ENCODE measurements at regions not wholly inside any gene's neighbourhood (a gene's known extent, or its start where the extent isn't known, plus 50 kb on each side); places are given as distances from the start of the nearest gene placed in this dataset.

DNA sequence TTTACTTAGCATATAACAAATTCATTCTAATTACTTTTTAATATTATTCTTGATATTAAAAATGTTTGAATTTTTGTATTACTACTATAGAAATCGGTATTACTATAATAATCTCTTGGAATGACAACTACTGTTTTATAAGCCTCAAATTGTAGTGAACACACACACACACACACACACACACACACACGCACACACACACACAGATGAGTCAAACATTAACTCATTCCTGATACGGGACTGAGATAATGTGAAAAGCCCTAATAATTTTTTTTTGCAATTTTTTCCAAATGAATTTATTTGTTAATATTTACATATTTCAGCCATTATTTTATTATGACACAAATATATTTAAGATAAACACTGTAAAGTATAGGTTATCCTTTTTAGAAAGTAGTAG, 951.2 kb upstream of the PHF14 start:
- Histone ChIP-seq H3K4me3 (ENCODE audit: low read depth in 1 of 2, low read length in 2 of 2) (no peak overlapping the region), H3K9me3 (ENCODE audit: insufficient read depth, low read length, severe bottlenecking) (no peaks in the 10 kb centered on the region), H3K27me3 (ENCODE audit: insufficient read depth, low read length, poor library complexity) (no peaks in the 10 kb centered on the region), H3K4me2 (ENCODE audit: insufficient read depth, low read length) (no peak overlapping the region), H3K9ac (ENCODE audit: low read depth, low read length) (no peak overlapping the region), H3K27ac (ENCODE audit: low read length) (no peak overlapping the region), H3K36me3 (ENCODE audit: insufficient read depth, low read length) (no peaks in the 10 kb centered on the region), H2AFZ (ENCODE audit: low read depth, low read length) (no peak overlapping the region), H3K79me2 (ENCODE audit: insufficient read depth, low read length) (no peaks in the 10 kb centered on the region), H4K20me1 (ENCODE audit: insufficient read depth, low read length) (no peaks in the 10 kb centered on the region), H3K4me1 (ENCODE audit: insufficient read depth, low read length) (no peaks in the 10 kb centered on the region)
- ATAC-seq (ENCODE audit: insufficient read depth, low read depth) = no peak
- DNase-seq = no peak
- TF ChIP-seq CTCF (IDR thresholded peaks at IDR 0.05; ENCODE audit: borderline replicate concordance, extremely low read depth, low read length, poor library complexity, severe bottlenecking) (no peak), EZH2 (IDR thresholded peaks at IDR 0.05; ENCODE audit: borderline replicate concordance, low read depth, low read length, severe bottlenecking) (no peak)

- DNase-seq = no peak
Measured at GRCh38 chr7:10022957-10023356, 950.7 kb upstream of the PHF14 start.

GRCh38 chr7:10034843-10035556, 938.7 kb upstream of the PHF14 start:
- no peak overlapping the region for H3K27ac ChIP-seq (ENCODE audit: low read length)
- no peaks in the 10 kb centered on the region for H3K36me3 ChIP-seq (ENCODE audit: insufficient read depth, low read length)
- H3K4me1 ChIP-seq (ENCODE audit: insufficient read depth, low read length) = no peaks in the 10 kb centered on the region
- no peak for DNase-seq
- no peak overlapping the region for H3K4me2 ChIP-seq (ENCODE audit: insufficient read depth, low read length)
- no peaks in the 10 kb centered on the region for H3K79me2 ChIP-seq (ENCODE audit: insufficient read depth, low read length)
- H3K27me3 ChIP-seq (ENCODE audit: insufficient read depth, low read length, poor library complexity) = no peaks in the 10 kb centered on the region
- H2AFZ ChIP-seq (ENCODE audit: low read depth, low read length) = no peak overlapping the region
- no peak for TF ChIP-seq EZH2 (IDR thresholded peaks at IDR 0.05; ENCODE audit: borderline replicate concordance, low read depth, low read length, severe bottlenecking)
- no peak for TF ChIP-seq CTCF (IDR thresholded peaks at IDR 0.05; ENCODE audit: borderline replicate concordance, extremely low read depth, low read length, poor library complexity, severe bottlenecking)
- no peaks in the 10 kb centered on the region for H3K9me3 ChIP-seq (ENCODE audit: insufficient read depth, low read length, severe bottlenecking)
- H3K9ac ChIP-seq (ENCODE audit: low read depth, low read length) = no peak overlapping the region
- ATAC-seq (ENCODE audit: insufficient read depth, low read depth) = no peak
- H3K4me3 ChIP-seq (ENCODE audit: low read depth in 1 of 2, low read length in 2 of 2) = no peak overlapping the region
- H4K20me1 ChIP-seq (ENCODE audit: insufficient read depth, low read length) = no peaks in the 10 kb centered on the region

More at GRCh38 chr7:10022957-10023356, 950.7 kb upstream of the PHF14 start:
- H3K4me2 ChIP-seq (ENCODE audit: insufficient read depth, low read length) = no peak overlapping the region
- H3K9me3 ChIP-seq (ENCODE audit: insufficient read depth, low read length, severe bottlenecking) = no peaks in the 10 kb centered on the region
- no peak overlapping the region for H2AFZ ChIP-seq (ENCODE audit: low read depth, low read length)
- TF ChIP-seq CTCF (IDR thresholded peaks at IDR 0.05; ENCODE audit: borderline replicate concordance, extremely low read depth, low read length, poor library complexity, severe bottlenecking) (no peak), EZH2 (IDR thresholded peaks at IDR 0.05; ENCODE audit: borderline replicate concordance, low read depth, low read length, severe bottlenecking) (no peak)
- no peak overlapping the region for H3K4me3 ChIP-seq (ENCODE audit: low read depth in 1 of 2, low read length in 2 of 2)
- H3K36me3 ChIP-seq (ENCODE audit: insufficient read depth, low read length) = no peaks in the 10 kb centered on the region
- H3K9ac ChIP-seq (ENCODE audit: low read depth, low read length) = no peak overlapping the region
- no peaks in the 10 kb centered on the region for H4K20me1 ChIP-seq (ENCODE audit: insufficient read depth, low read length)
- H3K4me1 ChIP-seq (ENCODE audit: insufficient read depth, low read length) = no peaks in the 10 kb centered on the region
- H3K27ac ChIP-seq (ENCODE audit: low read length) = no peak overlapping the region
- H3K79me2 ChIP-seq (ENCODE audit: insufficient read depth, low read length) = no peaks in the 10 kb centered on the region
- H3K27me3 ChIP-seq (ENCODE audit: insufficient read depth, low read length, poor library complexity) = no peaks in the 10 kb centered on the region
- no peak for ATAC-seq (ENCODE audit: insufficient read depth, low read depth)
